GM12875 (cell line): ENCODE measurements at regions not wholly inside any gene's neighbourhood (a gene's known extent, or its start where the extent isn't known, plus 50 kb on each side); places are given as distances from the start of the nearest gene placed in this dataset.

Experiments used
- H3K4me3 ChIP-seq: one replicate; pipeline ENCODE4 v1.5.1; 2011; ENCODE audit warnings: low read depth, low read length, control low read depth
- TF ChIP-seq, protein P1 (sequence below): IDR thresholded peaks from 2 replicates; pipeline ENCODE4 v1.5.1; 2011; ENCODE audit warnings: low read depth, mild to moderate bottlenecking, control low read depth, inconsistent platforms, low read length, moderate library complexity, borderline replicate concordance; ENCODE audit not compliant: insufficient read depth

DNA sequence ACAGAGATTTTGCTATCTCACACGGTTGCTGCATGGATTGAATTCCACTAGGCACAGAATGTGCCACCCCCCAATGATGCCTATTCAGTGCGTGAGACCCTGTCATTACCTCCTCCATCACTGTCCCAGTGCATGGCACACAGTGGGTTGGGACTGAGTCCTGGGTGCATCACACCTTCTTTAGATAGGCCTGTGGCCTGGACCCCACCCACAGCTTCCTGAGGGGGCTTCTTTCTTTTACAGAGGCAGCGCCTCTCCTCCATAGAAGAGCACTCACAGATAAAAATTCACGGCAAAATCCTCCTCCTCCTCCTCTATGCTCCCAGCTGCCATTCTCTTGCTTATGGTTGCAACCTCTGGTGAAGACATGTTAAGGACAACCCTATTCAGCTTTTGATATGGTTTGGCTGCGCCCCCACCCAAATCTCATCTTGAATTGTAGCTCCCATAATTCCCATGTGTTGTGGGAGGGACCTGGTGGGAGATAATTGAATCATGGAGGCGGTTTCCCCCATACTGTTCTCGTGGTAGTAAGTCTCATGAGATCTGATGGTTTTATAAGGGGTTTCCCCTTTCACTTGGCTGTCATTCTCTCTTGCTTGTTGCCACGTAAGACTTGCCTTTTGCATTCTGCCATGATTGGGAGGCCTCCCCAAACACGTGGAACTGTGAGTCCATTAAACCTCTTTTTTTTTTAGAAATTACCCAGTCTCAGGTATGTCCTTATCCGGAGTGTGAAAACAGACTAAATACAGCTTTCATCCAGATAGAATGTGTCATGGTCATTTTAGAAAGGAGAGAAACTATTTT lies 147.6 kb downstream of the KLF13 start:
- TF ChIP-seq, protein P1, sequence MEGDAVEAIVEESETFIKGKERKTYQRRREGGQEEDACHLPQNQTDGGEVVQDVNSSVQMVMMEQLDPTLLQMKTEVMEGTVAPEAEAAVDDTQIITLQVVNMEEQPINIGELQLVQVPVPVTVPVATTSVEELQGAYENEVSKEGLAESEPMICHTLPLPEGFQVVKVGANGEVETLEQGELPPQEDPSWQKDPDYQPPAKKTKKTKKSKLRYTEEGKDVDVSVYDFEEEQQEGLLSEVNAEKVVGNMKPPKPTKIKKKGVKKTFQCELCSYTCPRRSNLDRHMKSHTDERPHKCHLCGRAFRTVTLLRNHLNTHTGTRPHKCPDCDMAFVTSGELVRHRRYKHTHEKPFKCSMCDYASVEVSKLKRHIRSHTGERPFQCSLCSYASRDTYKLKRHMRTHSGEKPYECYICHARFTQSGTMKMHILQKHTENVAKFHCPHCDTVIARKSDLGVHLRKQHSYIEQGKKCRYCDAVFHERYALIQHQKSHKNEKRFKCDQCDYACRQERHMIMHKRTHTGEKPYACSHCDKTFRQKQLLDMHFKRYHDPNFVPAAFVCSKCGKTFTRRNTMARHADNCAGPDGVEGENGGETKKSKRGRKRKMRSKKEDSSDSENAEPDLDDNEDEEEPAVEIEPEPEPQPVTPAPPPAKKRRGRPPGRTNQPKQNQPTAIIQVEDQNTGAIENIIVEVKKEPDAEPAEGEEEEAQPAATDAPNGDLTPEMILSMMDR = no peak
- H3K4me3 ChIP-seq = no peak overlapping the region

DNA sequence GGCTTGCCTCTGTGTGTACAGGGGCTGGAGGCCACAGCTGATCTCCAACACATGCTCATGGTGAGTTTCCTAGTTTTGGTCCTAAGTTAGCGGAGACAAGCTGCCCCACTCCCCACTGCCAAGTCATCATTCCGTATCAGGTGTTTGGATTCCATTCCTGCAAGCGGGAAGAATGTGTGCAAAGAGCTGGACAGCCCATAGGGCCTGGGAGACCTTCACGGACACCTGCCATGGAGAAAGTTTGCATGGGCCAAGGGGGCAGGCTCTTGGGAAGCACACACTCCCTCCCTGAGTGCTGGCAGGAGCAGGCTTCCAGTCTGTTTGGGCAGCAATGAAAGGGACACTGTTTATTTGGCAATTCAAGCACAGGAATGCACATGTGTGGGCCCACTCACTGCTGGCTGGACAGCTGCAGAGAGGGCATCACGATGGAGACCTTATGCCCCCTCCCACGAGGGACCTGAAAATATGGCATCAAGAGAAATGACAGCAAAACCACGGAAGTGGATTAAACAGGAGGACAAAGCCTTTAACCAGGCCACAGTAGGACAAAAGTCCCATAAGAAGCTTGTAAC lies 149.7 kb downstream of the KLF13 start:
- TF ChIP-seq, protein P1 = no peak

DNA sequence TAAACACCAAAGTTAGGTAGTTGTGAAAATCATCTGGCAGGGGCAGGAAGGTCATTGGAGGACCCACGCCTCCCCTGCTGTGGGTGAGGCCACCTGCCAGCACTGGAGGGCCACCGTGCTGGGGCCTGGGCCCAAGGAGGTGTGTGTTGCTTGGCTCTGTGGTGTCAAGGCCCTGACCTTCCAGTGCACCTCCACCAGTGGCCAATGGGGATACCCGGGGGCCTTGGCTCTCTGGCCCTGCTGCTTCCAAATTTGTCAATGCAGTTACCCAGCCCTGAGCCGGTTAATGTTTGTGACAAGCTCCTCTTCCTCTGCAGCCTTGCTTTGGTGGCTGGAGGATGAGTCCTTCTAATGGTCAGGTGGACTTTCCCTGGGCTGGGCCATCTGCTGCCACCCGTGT lies 150.2 kb downstream of the KLF13 start:
- no peak overlapping the region for H3K4me3 ChIP-seq
- TF ChIP-seq, protein P1 = no peak

More for the DNA sequence above, 149.7 kb downstream of the KLF13 start:
- H3K4me3 ChIP-seq = no peak overlapping the region

DNA sequence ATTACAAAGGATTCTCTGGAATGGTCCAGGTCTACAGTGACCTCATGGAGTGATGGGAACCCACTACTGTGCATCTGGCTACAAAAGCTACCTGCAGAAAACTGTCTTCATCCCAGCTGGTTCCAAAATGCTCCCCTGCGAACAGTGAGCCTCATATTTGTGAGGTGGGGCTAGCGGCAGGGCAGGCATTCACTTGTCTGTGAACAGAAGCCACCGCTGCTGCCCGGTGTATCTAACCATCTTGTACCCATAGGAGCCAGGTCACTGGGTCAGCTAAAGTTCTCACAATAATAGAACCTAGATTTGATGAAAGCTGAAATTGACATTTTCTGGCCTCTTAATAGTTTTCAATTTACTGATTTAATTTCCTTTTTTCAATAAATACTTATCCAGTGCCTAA lies 150.7 kb downstream of the KLF13 start:
- no peak overlapping the region for H3K4me3 ChIP-seq
- TF ChIP-seq, protein P1 = no peak

DNA sequence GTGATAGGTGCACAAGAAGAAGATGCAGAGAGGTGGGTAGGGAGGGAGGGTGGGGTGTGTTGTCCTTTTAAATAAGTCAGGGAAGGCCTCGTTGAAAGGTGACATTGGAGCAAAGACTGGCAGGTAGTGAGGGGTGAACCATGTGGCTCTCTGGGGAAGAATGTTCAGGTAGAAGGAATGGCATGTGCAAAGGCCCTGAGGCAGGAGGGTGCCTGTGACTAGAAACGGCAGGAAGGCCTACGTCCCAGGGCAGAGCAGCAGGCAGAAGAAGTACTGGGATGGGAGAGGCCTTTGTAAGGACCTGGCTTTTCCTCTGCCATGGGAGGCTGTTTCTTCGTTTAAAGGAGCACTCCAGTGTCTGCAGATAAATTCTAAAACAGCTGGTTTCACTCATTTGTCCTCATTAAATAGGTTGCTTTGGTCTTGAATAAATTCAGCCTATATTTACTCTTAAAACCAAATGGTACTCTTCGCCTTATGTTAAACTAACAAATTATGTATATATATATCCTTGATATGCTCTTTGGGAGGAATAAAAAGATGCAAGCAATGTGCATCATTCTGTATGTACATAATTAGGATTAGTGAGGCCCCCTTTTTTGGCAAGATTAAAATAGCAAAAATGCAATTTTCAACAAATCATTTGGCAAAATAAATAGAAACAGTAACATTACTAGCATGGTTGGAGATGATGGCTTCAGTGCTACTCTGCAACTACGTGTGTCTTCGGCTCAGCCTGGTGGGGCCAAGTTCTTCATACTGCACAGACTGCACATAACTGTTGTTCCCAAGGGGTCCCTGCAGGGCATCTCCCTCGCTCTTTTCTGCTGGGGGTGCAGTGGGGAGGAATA lies 151.4 kb downstream of the KLF13 start:
- H3K4me3 ChIP-seq = no peak overlapping the region
- TF ChIP-seq, protein P1 = no peak

DNA sequence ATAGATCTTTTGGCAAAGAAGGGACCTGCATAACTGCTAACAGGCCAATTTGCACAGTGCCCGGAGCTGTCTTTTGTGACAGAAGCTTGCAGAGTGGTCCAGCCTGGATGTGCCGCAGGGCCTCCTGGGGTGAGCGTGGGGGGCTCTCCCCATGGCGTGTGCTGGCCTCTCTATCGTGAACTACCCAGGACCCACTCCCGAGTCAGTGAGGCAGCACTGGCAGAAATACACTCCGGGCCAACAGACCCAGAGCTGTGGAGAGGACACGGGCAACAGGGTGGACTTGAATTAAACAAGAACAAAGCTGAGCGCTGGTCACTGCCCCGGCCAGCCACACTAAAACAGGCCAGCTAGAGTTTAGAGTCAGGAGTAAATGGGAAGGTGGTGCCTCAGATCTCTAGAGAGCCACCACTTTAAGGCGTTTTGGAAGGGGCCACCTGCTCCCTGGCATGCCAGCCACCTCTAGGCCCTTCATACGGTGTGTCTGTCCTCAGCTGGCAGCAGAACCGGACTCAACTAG lies 152.1 kb downstream of the KLF13 start:
- TF ChIP-seq, protein P1 = no peak
- H3K4me3 ChIP-seq = no peak overlapping the region
